Sigmoid colon (tissue), 4 donors: ENCODE measurements at regions not wholly inside any gene's neighbourhood (a gene's known extent, or its start where the extent isn't known, plus 50 kb on each side); places are given as distances from the start of the nearest gene placed in this dataset.

Source experiments
- CTCF ChIP-seq, 4 experiments: fragments of 450-650 bp in 3 of 4; fragments of 200-600 bp in 1 of 4; IDR thresholded peaks; one replicate each; pipeline ENCODE4 v1.5.1; 2016 to 2019; ENCODE audit warnings: antibody characterized with exemption in 4 of 4, mild to moderate bottlenecking in 3 of 4, moderate library complexity in 2 of 4
- POLR2A ChIP-seq, 2 donors: fragments of 450-650 bp; IDR thresholded peaks; one replicate each; pipeline ENCODE4 v1.6.1; 2016; ENCODE audit warnings: antibody characterized with exemption in 2 of 2, mild to moderate bottlenecking in 2 of 2, moderate library complexity in 2 of 2
- POLR2AphosphoS5 ChIP-seq, 4 donors: sonication (generic); formaldehyde crosslinking; IDR thresholded peaks; one replicate each; pipeline ENCODE4 v1.6.1; 2017; ENCODE audit warnings: antibody characterized with exemption in 4 of 4

GRCh38 chr16:52050418-52050817, 496.5 kb downstream of the TOX3 start:
- TF ChIP-seq CTCF (IDR thresholded peaks at IDR 0.05) (no peak), POLR2AphosphoS5 (IDR thresholded peaks at IDR 0.05) (no peak), POLR2A (IDR thresholded peaks at IDR 0.05) (no peak)
